GM06990 (cell line): ENCODE measurements at regions not wholly inside any gene's neighbourhood (a gene's known extent, or its start where the extent isn't known, plus 50 kb on each side); places are given as distances from the start of the nearest gene placed in this dataset.
A peak's percentile ranks its signal among the peaks of the same experiment; 100 is the strongest.

Experiments
- DNase-seq: peaks from one replicate; pipeline ENCODE4 v3.0.0-alpha.2; 2011; ENCODE audit not compliant: insufficient read length; ENCODE audit errors: extremely low read depth
- H3K27me3 ChIP-seq: replicated peaks from 2 replicates; pipeline ENCODE4 v1.6.0; 2011; ENCODE audit warnings: low read length; ENCODE audit not compliant: control insufficient read depth, insufficient read depth
- H3K36me3 ChIP-seq: 2 replicates; pipeline ENCODE4 v1.5.1; 2011; ENCODE audit warnings: low read length; ENCODE audit not compliant: control insufficient read depth, insufficient read depth
- H3K4me3 ChIP-seq: replicated peaks from 2 replicates; pipeline ENCODE4 v1.5.1; 2011; ENCODE audit warnings: low read depth, mild to moderate bottlenecking, control low read depth, low read length
- CTCF ChIP-seq: IDR thresholded peaks from 2 replicates; pipeline ENCODE4 v1.5.1; 2011; ENCODE audit warnings: low read length, control low read depth, mild to moderate bottlenecking, inconsistent platforms; ENCODE audit not compliant: insufficient read depth, poor library complexity, severe bottlenecking

GRCh38 chr12:132429946-132430643 is 59.9 kb upstream of the FBRSL1 start:
- no peaks in the 10 kb centered on the region for H3K36me3 ChIP-seq
- peaks cover 2% of the 10 kb centered on the region for H3K27me3 ChIP-seq
- peak; percentile 76 for DNase-seq
- no peak overlapping the region for H3K4me3 ChIP-seq
- TF ChIP-seq CTCF: no peak

DNA sequence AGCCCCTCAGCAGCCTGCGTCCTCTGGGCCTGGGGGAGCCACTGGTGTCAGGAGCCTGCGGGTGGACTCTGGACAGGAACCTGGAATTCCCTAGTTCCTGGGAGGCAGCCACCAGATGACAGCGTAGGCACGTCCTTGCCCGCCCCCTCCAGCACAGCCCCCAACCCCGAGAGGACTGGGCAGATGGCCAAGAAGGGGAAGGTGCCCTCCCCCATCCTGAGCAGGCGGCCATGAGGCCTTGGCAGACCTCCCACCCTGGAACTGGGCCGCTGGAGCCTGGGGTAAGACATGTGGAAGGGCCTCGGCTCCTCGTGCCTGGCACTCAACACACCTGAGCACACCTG is 60.4 kb upstream of the FBRSL1 start:
- H3K36me3 ChIP-seq: no peaks in the 10 kb centered on the region
- no peak for TF ChIP-seq CTCF
- no peak for DNase-seq
- no peak overlapping the region for H3K4me3 ChIP-seq
- peaks cover 2% of the 10 kb centered on the region for H3K27me3 ChIP-seq

DNA sequence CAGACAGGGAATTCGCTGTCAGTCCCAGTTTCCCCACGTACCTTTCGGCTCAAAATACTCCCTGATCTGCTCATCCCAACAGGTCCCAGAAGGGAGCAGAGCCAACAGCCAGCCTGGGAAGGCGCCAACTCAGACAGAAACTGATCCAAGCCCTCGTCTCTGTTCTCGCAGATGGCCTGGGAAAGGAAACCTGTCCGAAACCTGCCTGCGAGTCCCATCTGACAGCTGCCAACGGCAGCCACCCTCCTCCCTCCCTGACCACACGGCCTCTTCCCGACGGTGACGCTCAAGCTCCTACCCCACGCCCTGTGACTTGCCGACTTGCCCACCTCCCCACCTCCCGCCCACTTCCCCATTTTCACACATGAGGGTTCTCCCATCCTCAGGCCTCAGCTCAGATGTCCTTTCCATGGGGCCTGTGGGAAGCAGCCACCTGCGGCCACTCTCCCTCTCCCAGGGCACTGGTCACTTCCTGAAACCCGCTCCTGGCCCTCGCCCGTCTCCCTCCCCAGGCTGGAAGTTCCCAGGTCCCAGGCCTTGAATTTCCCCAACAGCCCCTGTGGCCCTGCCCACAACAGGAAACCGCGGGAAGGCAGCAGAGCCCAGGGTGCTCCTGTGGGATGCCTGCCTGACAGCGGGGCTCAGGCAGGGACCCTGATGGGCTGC is 60.9 kb upstream of the FBRSL1 start:
- Histone ChIP-seq H3K27me3 (no peaks in the 10 kb centered on the region; the same call in 1 of the 2 replicates), H3K4me3 (no peak overlapping the region), H3K36me3 (no peaks in the 10 kb centered on the region)
- no peak for TF ChIP-seq CTCF
- no peak for DNase-seq

DNA sequence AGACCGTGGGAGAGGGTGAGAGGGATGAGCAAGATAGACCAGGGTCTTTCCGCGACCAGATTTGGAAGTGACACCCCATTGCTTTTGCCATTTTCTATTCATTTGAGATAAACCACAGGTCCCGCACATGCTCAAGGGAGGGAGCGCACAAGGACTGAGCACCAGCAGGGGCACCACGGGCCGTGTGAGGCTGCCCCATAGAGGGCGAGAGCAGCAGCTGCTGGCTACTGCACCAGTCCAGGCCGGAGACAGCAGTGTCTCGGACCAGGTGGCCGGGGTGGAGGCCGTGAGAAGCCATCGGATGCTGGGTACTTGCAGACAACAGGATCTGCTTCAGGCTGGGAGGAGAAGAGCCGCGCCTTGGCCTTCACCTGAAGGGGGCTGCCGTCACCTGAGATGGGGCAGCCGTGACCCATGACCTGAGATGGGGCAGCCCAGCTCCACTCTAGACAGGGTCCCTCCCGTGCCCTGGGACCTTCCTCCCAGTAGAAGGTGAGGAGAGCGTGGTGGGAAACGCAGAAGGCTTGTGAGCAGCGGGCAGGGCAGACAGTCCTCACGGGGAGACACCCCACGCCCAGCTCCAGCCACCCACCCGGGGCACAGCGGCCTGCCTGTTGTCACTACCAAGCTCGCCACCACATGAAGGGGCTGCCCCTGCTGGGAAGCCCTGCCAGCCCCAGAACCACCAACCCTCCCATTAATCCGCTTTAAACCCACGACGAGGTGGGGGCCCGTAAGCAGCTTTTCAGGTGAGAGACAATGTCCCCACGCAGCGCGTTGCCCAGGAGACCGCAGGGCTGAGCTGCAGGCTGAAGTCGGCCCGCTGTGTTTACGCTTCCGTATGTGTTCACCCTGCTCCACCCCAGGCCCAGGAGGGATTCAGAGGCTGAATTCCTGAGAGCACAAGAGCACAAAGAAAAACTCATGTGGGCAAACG is 61.7 kb upstream of the FBRSL1 start:
- TF ChIP-seq CTCF: no peak
- Histone ChIP-seq H3K27me3 (no peaks in the 10 kb centered on the region; the same call in 1 of the 2 replicates), H3K4me3 (no peak overlapping the region), H3K36me3 (no peaks in the 10 kb centered on the region)
- no peak for DNase-seq

DNA sequence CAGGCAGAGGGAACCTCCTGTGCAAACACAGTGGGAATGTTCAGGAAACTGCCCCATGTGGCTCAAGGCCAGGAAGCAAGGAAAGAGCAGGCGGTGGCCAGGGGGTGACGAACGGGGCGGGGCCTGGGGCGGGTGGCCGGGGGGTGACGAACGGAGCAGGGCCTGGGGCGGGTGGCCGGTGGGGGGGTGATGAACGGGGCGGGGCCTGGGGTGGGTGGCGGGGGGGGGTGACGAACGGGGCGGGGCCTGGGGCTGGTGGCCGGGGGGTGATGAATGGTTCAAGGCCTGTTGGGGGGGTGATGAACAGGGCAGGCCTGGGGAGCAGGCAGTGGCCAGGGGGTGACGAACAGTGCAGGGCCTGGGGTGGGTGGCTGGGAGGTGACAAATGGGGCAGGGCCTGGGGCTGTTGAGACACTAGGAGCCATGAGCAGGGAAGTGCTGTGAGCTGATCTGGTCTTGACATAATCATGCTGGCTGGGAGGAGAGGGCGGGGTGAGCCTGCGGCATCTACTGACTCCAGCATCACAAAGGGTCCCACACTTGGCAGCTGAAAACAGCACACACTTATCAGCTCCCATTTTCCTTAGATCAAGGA is 62.7 kb upstream of the FBRSL1 start:
- no peaks in the 10 kb centered on the region; the same call in 1 of the 2 replicates for H3K27me3 ChIP-seq
- no peak overlapping the region for H3K4me3 ChIP-seq
- H3K36me3 ChIP-seq: no peaks in the 10 kb centered on the region
- TF ChIP-seq CTCF: no peak
- no peak for DNase-seq
